DMS 273 (cell line): ENCODE measurements at regions not wholly inside any gene's neighbourhood (a gene's known extent, or its start where the extent isn't known, plus 50 kb on each side); places are given as distances from the start of the nearest gene placed in this dataset.
"Not testable (repeated sequence)": the region's sequence is repeated elsewhere in the genome, so short reads cannot be mapped to it uniquely, and the experiment has no call there.

Experiments used
- DNase-seq: peaks from one replicate; lab custom pipeline; 2025; ENCODE audit not compliant: unreplicated experiment; lab: John Stamatoyannopoulos, UW

DNA sequence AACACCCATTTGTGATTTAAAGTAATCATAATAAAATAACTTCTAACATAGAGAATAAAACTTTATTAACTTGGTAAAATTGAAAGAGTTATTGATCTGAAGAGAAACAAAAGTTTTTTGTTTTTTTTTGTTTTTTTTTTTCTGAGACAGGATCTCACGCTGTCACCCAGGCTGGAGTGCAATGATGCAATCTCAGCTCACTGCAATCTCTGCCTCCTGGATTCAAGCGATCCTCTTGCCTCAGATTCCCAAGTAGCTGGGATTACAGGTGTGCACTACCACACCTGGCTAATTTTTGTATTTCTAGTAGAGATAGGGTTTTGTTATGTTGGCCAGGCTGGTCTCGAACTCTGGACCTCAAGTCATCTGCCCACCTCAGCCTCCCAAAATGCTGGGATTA, 116.5 kb upstream of the SPATA31D4 start:
- DNase-seq: not testable (repeated sequence)

DNA sequence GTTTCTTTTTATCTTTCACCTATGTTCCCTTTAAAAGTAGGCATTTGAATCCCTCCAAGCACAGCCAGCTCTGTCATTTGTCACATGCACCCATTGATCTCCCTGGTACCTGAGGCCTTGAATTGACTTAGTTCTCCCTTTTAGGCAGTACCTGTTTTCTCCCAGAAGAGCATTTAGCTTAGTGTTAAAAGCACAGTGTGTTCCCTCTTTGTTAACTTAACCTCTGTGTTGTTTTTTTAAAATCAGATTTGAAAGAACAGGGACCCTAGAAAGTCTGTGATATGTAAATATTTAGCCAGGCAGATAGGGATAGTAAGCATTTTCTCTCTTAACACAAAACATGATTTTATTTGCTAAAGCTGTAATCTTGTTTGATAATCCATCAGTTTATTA, 113.8 kb upstream of the SPATA31D4 start:
- DNase-seq: no peak

DNA sequence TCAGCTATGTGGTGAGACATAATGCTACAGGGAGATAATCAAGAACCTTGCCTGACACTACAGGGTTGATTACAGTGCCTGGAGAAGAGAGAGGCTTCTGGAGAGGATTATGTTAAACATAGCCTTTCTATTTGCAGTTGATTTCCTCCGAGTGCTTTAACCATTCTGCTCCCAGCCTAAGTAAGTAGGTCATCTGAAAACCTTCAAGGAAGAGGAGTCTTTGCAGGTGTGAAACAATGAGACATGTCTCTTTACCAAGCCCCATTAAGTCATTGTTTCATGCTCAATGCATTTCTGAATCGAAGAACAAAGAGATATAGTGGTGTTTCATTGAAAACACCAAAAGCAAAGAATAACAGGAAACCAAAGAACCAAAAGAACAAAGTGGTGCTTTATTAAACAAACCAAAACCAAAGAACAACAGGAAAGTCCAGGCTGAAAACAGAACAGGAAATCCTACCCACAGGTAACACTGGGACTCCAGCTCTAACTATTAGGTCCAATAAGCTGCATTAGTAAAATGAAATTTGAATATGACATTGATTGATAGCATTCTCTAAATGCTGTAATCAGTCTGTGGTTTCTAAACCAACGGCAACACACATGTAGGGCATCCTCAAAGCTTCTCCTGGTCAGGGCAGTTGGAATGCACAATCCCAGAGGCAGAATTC, 113.3 kb upstream of the SPATA31D4 start:
- DNase-seq: no peak

GRCh38 chr9:81815781-81816180, 112.4 kb upstream of the SPATA31D4 start:
- DNase-seq: no peak

- no peak for DNase-seq
These were observed 109.1 kb upstream of the SPATA31D4 start for GRCh38 chr9:81819155-81819554.

DNA sequence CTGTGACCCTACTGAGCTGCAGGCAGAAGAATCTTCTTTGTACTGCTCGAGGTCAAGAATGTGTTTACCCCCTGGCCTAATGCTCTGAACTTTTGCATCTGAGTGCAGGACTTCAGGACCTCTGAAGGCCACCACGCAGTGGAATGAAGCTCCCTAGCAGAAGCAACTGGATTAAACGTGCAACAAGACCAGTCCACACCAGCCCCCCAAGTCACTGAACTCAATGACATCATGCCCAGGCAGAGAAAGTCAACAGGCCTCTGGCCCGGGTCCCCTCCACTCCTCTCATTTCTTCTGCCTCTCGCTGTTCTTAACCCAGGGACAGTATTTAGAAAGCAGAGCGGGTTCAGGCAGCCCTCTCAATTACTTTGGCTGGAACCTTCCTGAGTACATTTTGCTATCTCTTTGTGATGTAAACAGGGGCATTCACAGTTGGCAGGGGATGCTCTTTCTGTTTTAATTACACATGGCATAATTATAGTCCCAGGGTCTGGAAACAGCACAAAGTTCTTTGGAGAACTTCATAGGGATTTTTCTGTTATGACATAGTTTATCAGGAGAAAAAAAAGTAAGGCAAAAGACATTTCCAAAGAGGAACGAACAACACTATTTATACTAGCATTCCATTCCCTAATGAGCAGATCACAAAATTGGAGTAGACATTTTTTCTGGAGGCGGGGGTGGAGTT, 108.2 kb upstream of the SPATA31D4 start:
- no peak for DNase-seq

- DNase-seq: no peak
These were observed 105.8 kb upstream of the SPATA31D4 start for GRCh38 chr9:81822301-81822865.

DNA sequence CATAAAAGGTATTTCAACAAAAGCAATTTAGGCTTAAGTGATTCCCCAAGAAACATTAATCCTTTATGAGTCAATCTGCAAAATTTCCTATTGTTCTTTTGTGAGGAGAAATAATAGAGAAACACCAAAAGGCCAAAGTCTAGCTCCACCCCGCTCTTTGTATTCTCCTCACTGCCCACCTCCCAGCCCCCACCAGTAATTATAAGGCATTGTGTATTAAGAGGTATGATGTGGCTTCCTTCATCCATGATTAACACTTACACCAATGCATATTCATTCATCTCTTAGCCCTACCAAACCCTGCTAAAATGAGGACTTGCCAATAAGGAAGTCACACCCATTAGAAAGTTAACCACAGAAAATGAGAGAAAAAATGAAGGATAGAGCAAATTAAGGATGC, 105.3 kb upstream of the SPATA31D4 start:
- DNase-seq: no peak

GRCh38 chr9:81823672-81824554, 104.3 kb upstream of the SPATA31D4 start:
- no peak for DNase-seq

- DNase-seq: no peak
These were observed 103.2 kb upstream of the SPATA31D4 start for GRCh38 chr9:81824802-81825730.

- no peak for DNase-seq
These were observed 102.2 kb upstream of the SPATA31D4 start for GRCh38 chr9:81825846-81826516.

DNA sequence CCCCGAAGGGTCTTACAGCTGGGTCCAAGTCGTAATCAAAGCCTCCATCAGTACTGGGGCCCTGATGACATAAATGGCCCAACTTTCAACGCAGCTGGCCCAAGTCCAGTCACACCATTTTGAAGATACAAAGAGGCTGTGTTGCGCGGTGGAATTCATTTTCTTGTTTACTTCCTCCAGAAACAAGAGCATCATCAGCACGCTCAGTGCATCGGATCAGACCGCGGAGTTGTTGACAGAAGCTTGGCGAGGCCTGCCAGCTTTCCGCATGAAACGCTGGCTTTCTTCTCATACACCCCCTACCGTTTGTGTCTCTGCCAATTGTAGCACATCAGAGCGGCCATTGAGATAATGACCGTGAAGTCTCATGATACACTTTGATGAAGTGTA, 101.7 kb upstream of the SPATA31D4 start:
- DNase-seq: no peak

GRCh38 chr9:81827616-81828296, 100.5 kb upstream of the SPATA31D4 start:
- no peak for DNase-seq

DNA sequence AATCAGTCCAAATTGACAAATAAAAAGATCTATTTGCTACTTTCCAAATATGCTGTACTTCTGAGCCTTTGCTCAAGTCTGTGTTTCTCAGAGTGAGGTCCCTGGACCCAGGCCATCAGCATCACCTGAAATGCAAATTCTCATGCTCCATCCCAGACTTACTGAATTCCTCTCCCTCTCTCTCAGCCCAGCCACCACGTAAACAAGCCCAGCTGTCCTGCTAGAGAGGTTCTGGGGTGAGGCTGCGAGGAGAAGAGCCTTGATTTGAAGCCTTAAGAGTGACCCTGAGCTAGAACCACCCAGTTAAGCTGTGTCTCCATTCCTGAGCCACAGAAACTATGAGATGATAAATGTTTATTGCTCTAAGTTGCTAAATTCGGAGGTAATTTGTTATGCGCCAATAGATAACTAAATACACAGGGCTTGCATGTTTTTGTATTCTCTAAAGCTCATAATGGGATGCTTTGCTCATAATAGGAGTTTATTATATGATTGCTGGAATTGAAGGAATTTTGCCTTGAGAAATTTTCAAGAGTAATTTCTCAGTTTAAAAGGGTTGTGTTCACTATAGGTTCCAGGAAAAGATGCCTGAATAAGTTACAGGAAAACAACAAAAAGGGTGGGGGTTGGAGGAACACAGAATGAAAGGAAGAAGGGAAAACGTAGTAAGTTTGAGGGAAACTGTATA, 98.9 kb upstream of the SPATA31D4 start:
- DNase-seq: no peak

DNA sequence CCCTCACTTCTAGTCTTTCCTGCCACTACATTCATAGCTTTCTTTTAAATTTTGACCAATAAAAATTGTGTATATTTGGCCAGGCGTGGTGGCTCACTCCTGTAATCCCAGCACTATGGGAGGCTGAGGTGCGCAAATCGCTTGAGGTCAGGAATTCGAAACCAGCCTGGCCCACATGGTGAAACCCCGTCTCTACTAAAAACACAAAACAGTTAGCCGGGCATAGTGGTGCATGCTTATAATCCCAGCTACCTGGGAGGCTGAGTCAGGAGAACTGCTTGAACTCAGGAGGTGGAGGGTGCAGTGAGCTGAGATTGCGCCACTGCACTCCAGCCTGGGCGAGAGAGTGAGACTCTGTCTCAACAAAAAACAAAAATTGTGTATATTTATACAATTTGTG, 97.8 kb upstream of the SPATA31D4 start:
- not testable (repeated sequence) for DNase-seq

DNA sequence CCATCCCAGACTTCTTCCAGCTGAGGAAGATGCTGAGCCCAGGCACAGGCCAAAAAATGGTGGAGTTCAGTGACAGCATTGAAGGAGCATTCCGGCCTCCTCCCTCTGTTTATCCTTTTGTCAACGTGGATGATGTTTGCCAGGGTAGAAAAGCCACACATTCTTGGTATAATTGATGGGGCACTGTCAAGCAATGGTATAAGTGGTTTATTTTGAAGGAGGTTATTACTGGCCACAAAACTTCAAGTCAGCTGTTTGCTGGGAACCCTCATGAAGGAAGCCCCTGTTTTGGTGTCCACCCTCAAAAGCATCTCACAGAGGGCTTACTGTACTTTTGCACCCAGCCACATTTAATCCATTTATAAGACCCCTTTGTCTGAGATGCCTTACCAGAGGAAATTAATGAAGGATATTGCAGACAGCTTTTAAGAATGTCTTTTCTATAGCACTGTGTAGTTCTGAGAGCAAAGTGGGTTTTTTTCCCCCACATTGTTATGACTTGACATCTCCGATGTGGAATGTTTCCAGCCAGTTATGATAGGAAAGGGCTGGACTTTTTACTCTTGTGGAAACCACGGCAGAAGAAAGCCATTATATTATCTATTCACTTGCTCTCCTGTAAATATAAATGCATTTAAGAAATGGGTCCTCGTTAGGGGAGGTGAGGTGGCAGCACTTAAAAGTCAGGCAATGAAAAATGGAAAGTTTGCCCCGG, 95.5 kb upstream of the SPATA31D4 start:
- DNase-seq: no peak

- no peak for DNase-seq
These were observed 94.5 kb upstream of the SPATA31D4 start for GRCh38 chr9:81833563-81834345.
